C4-2B (cell line): ENCODE measurements at regions not wholly inside any gene's neighbourhood (a gene's known extent, or its start where the extent isn't known, plus 50 kb on each side); places are given as distances from the start of the nearest gene placed in this dataset.

Experiments used
- H3K27ac ChIP-seq: fragments of 450-650 bp; 2 replicates; pipeline ENCODE4 v1.5.1; 2017
- CTCF ChIP-seq: fragments of 450-650 bp; conservative IDR thresholded peaks from 2 replicates; pipeline ENCODE4 v1.5.1; 2017; ENCODE audit warnings: mild to moderate bottlenecking
- ZFX ChIP-seq: fragments of 450-650 bp; IDR thresholded peaks from 2 replicates; pipeline ENCODE4 v1.6.1; 2017

GRCh38 chr1:55717111-55717510 lies 501.9 kb upstream of the USP24 start:
- no peak overlapping the region for H3K27ac ChIP-seq
- no peak for TF ChIP-seq CTCF

- no peak for TF ChIP-seq CTCF
- TF ChIP-seq ZFX, result no peak
- no peak overlapping the region for H3K27ac ChIP-seq
Observed at GRCh38 chr1:55716610-55717009, 501.4 kb upstream of the USP24 start.

GRCh38 chr1:55716151-55716550 lies 501.0 kb upstream of the USP24 start:
- H3K27ac ChIP-seq, result no peak overlapping the region
- TF ChIP-seq ZFX (no peak), CTCF (no peak)

GRCh38 chr1:55714230-55714629 lies 499.1 kb upstream of the USP24 start:
- TF ChIP-seq CTCF (no peak), ZFX (no peak)
- H3K27ac ChIP-seq, result no peak overlapping the region

- no peak overlapping the region for H3K27ac ChIP-seq
- TF ChIP-seq ZFX, result no peak
- no peak for TF ChIP-seq CTCF
Observed at GRCh38 chr1:55713516-55713915, 498.4 kb upstream of the USP24 start.

- H3K27ac ChIP-seq, result no peak overlapping the region
- TF ChIP-seq ZFX (no peak), CTCF (no peak)
Observed at GRCh38 chr1:55712148-55712547, 497.0 kb upstream of the USP24 start.

GRCh38 chr1:55708781-55709180 lies 493.6 kb upstream of the USP24 start:
- TF ChIP-seq ZFX, result no peak
- no peak for TF ChIP-seq CTCF
- H3K27ac ChIP-seq, result no peak overlapping the region
